ENCODE measurements at regions not wholly inside any gene's neighbourhood (a gene's known extent, or its start where the extent isn't known, plus 50 kb on each side); places are given as distances from the start of the nearest gene placed in this dataset.

DNA sequence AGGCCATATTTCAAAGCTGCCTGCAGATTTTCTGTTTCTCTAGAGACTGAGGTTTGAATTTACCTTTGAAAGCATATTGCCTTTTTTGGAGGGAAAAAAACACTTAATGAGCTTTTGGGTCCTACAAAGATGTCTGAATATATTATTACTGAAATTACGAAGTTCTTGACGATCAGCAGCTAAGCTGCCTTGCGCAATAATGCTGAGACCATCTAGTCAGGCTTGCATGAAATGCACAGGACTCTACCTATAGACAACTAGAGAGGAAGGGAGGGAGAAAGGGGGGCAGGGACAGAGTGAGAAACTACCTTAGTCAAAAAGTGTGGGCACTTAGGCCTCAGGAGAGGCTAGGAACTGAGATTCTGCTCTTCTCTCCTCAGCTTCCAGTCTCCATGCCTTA is 175.9 kb upstream of the KIF2A start:
- TF ChIP-seq, protein P1, sequence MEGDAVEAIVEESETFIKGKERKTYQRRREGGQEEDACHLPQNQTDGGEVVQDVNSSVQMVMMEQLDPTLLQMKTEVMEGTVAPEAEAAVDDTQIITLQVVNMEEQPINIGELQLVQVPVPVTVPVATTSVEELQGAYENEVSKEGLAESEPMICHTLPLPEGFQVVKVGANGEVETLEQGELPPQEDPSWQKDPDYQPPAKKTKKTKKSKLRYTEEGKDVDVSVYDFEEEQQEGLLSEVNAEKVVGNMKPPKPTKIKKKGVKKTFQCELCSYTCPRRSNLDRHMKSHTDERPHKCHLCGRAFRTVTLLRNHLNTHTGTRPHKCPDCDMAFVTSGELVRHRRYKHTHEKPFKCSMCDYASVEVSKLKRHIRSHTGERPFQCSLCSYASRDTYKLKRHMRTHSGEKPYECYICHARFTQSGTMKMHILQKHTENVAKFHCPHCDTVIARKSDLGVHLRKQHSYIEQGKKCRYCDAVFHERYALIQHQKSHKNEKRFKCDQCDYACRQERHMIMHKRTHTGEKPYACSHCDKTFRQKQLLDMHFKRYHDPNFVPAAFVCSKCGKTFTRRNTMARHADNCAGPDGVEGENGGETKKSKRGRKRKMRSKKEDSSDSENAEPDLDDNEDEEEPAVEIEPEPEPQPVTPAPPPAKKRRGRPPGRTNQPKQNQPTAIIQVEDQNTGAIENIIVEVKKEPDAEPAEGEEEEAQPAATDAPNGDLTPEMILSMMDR (IDR thresholded peaks at IDR 0.05) = no peak
- no peak for TF ChIP-seq POLR2A (IDR thresholded peaks at IDR 0.05)
- TF ChIP-seq POLR2AphosphoS5 (IDR thresholded peaks at IDR 0.05; ENCODE audit: insufficient read depth in 1 of 2, low read depth in 1 of 2) = no peak
- Histone ChIP-seq H3K4me3 (no peak overlapping the region), H3K4me1 (no peaks in the 10 kb centered on the region), H3K27me3 (no peaks in the 10 kb centered on the region), H3K9me3 (no peaks in the 10 kb centered on the region), H3K36me3 (no peaks in the 10 kb centered on the region), H3K27ac (no peak overlapping the region)
- no peak for DNase-seq (ENCODE audit: extremely low spot score in 2 of 2)
- intact Hi-C loops (cut with DNase I) = no loop called here

DNA sequence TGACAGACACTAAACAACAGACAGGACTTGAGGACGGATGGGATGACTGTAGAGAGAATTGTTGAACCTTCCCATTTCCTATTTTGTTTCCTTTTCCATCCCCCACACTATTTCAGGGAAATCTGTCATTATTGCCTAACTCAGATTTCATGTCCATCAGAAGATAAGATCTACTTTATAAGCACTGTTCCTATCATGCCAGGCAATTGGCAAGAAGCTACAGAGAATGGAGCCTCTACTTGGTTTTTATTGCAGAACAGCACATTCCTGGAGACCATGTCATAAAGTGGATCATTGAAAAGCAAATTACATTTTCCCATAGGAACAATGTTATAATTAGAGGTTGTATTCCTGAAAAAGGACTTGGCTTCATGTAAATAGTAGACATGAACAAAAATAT is 173.7 kb upstream of the KIF2A start:
- DNase-seq (ENCODE audit: extremely low spot score in 2 of 2) = no peak
- H3K27me3 ChIP-seq = no peaks in the 10 kb centered on the region
- H3K4me3 ChIP-seq = no peak overlapping the region
- H3K36me3 ChIP-seq = no peaks in the 10 kb centered on the region
- TF ChIP-seq POLR2A (IDR thresholded peaks at IDR 0.05) (no peak), POLR2AphosphoS5 (IDR thresholded peaks at IDR 0.05; ENCODE audit: insufficient read depth in 1 of 2, low read depth in 1 of 2) (no peak)
- TF ChIP-seq, protein P1 (IDR thresholded peaks at IDR 0.05) = no peak
- intact Hi-C loops (cut with DNase I) = no loop called here
- no peaks in the 10 kb centered on the region for H3K9me3 ChIP-seq
- H3K4me1 ChIP-seq = no peaks in the 10 kb centered on the region
- no peak overlapping the region for H3K27ac ChIP-seq

DNA sequence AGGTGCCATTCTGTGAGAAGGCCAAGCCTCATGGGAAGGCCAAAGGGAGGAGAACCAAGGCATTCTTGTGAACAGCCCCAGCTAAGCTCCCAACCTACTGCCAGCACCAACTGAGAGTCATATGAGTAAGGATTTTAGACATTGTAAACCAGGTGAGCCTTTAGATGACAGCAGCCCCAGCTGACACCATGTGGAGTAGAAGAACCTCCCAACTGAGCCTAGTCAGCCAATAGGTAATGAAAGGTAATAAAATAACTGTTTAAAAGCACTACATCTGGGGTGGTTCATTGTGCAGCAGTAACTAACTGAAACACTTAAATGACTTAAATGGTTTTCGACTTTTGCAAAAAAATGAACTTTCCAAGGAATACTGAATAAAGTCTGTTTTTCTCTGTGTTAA is 172.6 kb upstream of the KIF2A start:
- Histone ChIP-seq H3K4me1 (no peaks in the 10 kb centered on the region), H3K27me3 (no peaks in the 10 kb centered on the region), H3K4me3 (no peak overlapping the region), H3K9me3 (no peaks in the 10 kb centered on the region), H3K27ac (no peak overlapping the region), H3K36me3 (no peaks in the 10 kb centered on the region)
- intact Hi-C loops (cut with DNase I) = no loop called here
- DNase-seq (ENCODE audit: extremely low spot score in 2 of 2) = no peak
- TF ChIP-seq, protein P1 (IDR thresholded peaks at IDR 0.05) = no peak
- TF ChIP-seq POLR2A (IDR thresholded peaks at IDR 0.05) (no peak), POLR2AphosphoS5 (IDR thresholded peaks at IDR 0.05; ENCODE audit: insufficient read depth in 1 of 2, low read depth in 1 of 2) (no peak)

DNA sequence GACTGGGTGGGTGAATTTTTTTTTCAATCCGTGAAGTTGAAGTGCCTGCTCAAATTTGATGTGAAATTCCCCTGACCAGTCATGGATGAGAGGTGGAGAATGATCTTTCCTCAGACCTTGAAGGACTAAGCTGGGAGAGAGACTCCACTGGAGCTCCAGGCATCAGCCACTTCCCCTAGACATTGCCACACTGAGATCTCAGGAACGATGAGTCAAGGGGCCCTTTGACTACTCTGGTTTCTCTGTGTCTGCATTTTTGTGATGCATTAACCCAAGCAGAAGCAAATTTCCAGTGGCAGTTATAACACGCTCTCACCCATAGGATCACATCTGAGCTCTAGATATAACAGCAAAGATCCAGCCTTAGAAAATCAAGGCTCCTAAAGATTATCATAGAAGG is 171.2 kb upstream of the KIF2A start:
- H3K27ac ChIP-seq = no peak overlapping the region
- no peak overlapping the region for H3K4me3 ChIP-seq
- intact Hi-C loops (cut with DNase I) = no loop called here
- TF ChIP-seq POLR2A (IDR thresholded peaks at IDR 0.05) = no peak
- TF ChIP-seq, protein P1 (IDR thresholded peaks at IDR 0.05) = no peak
- no peak for TF ChIP-seq POLR2AphosphoS5 (IDR thresholded peaks at IDR 0.05; ENCODE audit: insufficient read depth in 1 of 2, low read depth in 1 of 2)
- no peaks in the 10 kb centered on the region for H3K9me3 ChIP-seq
- no peak for DNase-seq (ENCODE audit: extremely low spot score in 2 of 2)
- no peaks in the 10 kb centered on the region for H3K4me1 ChIP-seq
- H3K27me3 ChIP-seq = no peaks in the 10 kb centered on the region
- no peaks in the 10 kb centered on the region for H3K36me3 ChIP-seq

DNA sequence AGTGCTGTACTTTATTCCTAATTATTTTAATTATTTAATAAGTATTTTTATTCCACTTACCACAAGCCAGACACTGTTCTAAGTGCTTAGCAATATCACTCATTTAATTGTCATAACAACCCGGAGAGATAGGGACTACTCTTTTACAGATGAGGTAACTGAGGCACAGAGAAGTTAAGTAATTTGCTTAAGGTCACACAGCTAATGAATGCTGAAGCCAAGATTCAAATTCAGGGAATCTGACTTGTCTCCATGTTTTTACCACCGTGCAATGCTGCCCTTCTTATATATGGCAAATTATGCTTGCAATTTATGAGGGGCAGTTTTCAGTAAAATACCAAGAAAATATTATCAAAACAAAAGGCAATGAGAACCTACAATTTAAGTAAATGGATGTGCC is 168.4 kb upstream of the KIF2A start:
- H3K36me3 ChIP-seq = no peaks in the 10 kb centered on the region
- no peaks in the 10 kb centered on the region for H3K4me1 ChIP-seq
- no peak for DNase-seq (ENCODE audit: extremely low spot score in 2 of 2)
- H3K27me3 ChIP-seq = no peaks in the 10 kb centered on the region
- no peak overlapping the region for H3K27ac ChIP-seq
- no peaks in the 10 kb centered on the region for H3K9me3 ChIP-seq
- H3K4me3 ChIP-seq = no peak overlapping the region
- TF ChIP-seq POLR2A (IDR thresholded peaks at IDR 0.05) (no peak), POLR2AphosphoS5 (IDR thresholded peaks at IDR 0.05; ENCODE audit: insufficient read depth in 1 of 2, low read depth in 1 of 2) (no peak)
- TF ChIP-seq, protein P1 (IDR thresholded peaks at IDR 0.05) = no peak
- intact Hi-C loops (cut with DNase I) = no loop called here

Data from vagina (tissue), 2 donors.